HEK293 (cell line): ENCODE measurements at regions not wholly inside any gene's neighbourhood (a gene's known extent, or its start where the extent isn't known, plus 50 kb on each side); places are given as distances from the start of the nearest gene placed in this dataset.

Experiments
- CTCF ChIA-PET: fragments of 350-600 bp; formaldehyde crosslinking; extraction: SDS; loops from one replicate; lab custom pipeline; 2021; ENCODE audit warnings: antibody characterized with exemption; lab: Yijun Ruan, JAX
- POLR2A ChIA-PET: fragments of 300-600 bp; formaldehyde crosslinking; extraction: SDS; loops from one replicate; lab custom pipeline; 2020; ENCODE audit warnings: antibody characterized with exemption, inconsistent platforms; lab: Yijun Ruan, JAX
- H3K27ac ChIP-seq: fragments of 200-500 bp; sonication (Bioruptor generic); 2 replicates; pipeline ENCODE4 v1.5.1; 2014; ENCODE audit warnings: low read depth, low read length, control low read depth, inconsistent platforms; ENCODE audit errors: extremely low read depth
- H3K36me3 ChIP-seq, 2 experiments: fragments of 200-500 bp in 1 of 2; sonication (Bioruptor generic) in 1 of 2; 1 replicate in 1 of 2; 2 replicates in 1 of 2; pipeline ENCODE4 v1.5.1; 2014 to 2017; ENCODE audit warnings: inconsistent platforms in 2 of 2, low read length in 2 of 2; ENCODE audit not compliant: control insufficient read depth in 2 of 2, insufficient read depth in 1 of 2
- H3K4me1 ChIP-seq: fragments of 200-500 bp; sonication (Bioruptor generic); 2 replicates; pipeline ENCODE4 v1.5.1; 2014; ENCODE audit warnings: mild to moderate bottlenecking, low read length, inconsistent platforms; ENCODE audit not compliant: control insufficient read depth, insufficient read depth
- H3K4me3 ChIP-seq: 2 replicates; pipeline ENCODE4 v1.5.1; 2011; ENCODE audit warnings: low read depth, mild to moderate bottlenecking, control low read depth, low read length, moderate library complexity
- H3K9me3 ChIP-seq: fragments of 200-500 bp; sonication (Bioruptor generic); 2 replicates; pipeline ENCODE4 v1.5.1; 2014; ENCODE audit warnings: low read depth, low read length, inconsistent platforms; ENCODE audit not compliant: control insufficient read depth, insufficient read depth
- GFI1B ChIP-seq: fragments of 450-650 bp; formaldehyde crosslinking; IDR thresholded peaks from 2 replicates; pipeline ENCODE4 v1.5.1; 2016; ENCODE audit warnings: missing biosample characterization, missing genetic modification characterization
- GLIS2 ChIP-seq: fragments of 450-650 bp; formaldehyde crosslinking; IDR thresholded peaks from 2 replicates; pipeline ENCODE4 v1.5.1; 2016; ENCODE audit warnings: missing biosample characterization, missing genetic modification characterization
- HOXD13 ChIP-seq: sonication (generic); formaldehyde crosslinking; IDR thresholded peaks from 2 replicates; pipeline ENCODE4 v1.8.0; 2022; ENCODE audit warnings: missing genetic modification reagents, borderline replicate concordance
- PRDM4 ChIP-seq: fragments of 450-650 bp; formaldehyde crosslinking; IDR thresholded peaks from 2 replicates; pipeline ENCODE4 v1.5.1; 2017; ENCODE audit warnings: missing biosample characterization, missing genetic modification characterization
- RBAK ChIP-seq: fragments of 450-650 bp; formaldehyde crosslinking; IDR thresholded peaks from 2 replicates; pipeline ENCODE4 v1.5.1; 2016; ENCODE audit warnings: missing biosample characterization, missing genetic modification characterization
- TCF7L2 ChIP-seq: IDR thresholded peaks from 2 replicates; pipeline ENCODE4 v1.6.1; 2011; ENCODE audit warnings: low read depth, mild to moderate bottlenecking, inconsistent platforms, low read length, moderate library complexity, borderline replicate concordance
- ZBTB21 ChIP-seq: fragments of 450-650 bp; formaldehyde crosslinking; IDR thresholded peaks from 2 replicates; pipeline ENCODE4 v1.5.1; 2017; ENCODE audit warnings: missing biosample characterization, missing genetic modification characterization
- ZBTB7A ChIP-seq: fragments of 450-650 bp; formaldehyde crosslinking; IDR thresholded peaks from 2 replicates; pipeline ENCODE4 v1.5.1; 2016; ENCODE audit warnings: low read depth, missing biosample characterization, missing genetic modification characterization
- ZBTB8A ChIP-seq: fragments of 450-650 bp; formaldehyde crosslinking; IDR thresholded peaks from 2 replicates; pipeline ENCODE4 v1.5.1; 2016; ENCODE audit warnings: missing biosample characterization, missing genetic modification characterization
- ZFP37 ChIP-seq: fragments of 450-650 bp; formaldehyde crosslinking; IDR thresholded peaks from 2 replicates; pipeline ENCODE4 v1.5.1; 2016; ENCODE audit warnings: missing biosample characterization, missing genetic modification characterization
- ZNF146 ChIP-seq: fragments of 450-650 bp; formaldehyde crosslinking; IDR thresholded peaks from 2 replicates; pipeline ENCODE4 v1.5.1; 2016; ENCODE audit warnings: missing biosample characterization, missing genetic modification characterization
- ZNF184 ChIP-seq: fragments of 450-650 bp; IDR thresholded peaks from 2 replicates; pipeline ENCODE4 v1.5.1; 2018; ENCODE audit warnings: missing biosample characterization, mild to moderate bottlenecking, missing genetic modification characterization
- ZNF23 ChIP-seq: fragments of 450-650 bp; formaldehyde crosslinking; IDR thresholded peaks from 2 replicates; pipeline ENCODE4 v1.5.1; 2016; ENCODE audit warnings: missing biosample characterization, missing genetic modification characterization, borderline replicate concordance
- ZNF266 ChIP-seq: fragments of 450-650 bp; formaldehyde crosslinking; IDR thresholded peaks from 2 replicates; pipeline ENCODE4 v1.5.1; 2016; ENCODE audit warnings: missing biosample characterization, missing genetic modification characterization, low read depth
- ZNF341 ChIP-seq: fragments of 450-650 bp; formaldehyde crosslinking; IDR thresholded peaks from 2 replicates; pipeline ENCODE4; 2016; ENCODE audit warnings: low read depth, missing biosample characterization, missing genetic modification characterization
- ZNF354C ChIP-seq: fragments of 450-650 bp; formaldehyde crosslinking; IDR thresholded peaks from 2 replicates; pipeline ENCODE4 v1.5.1; 2016; ENCODE audit warnings: missing biosample characterization, missing genetic modification characterization, low read depth, borderline replicate concordance
- ZNF433 ChIP-seq: fragments of 450-650 bp; formaldehyde crosslinking; IDR thresholded peaks from 2 replicates; pipeline ENCODE4 v1.5.1; 2016; ENCODE audit warnings: missing biosample characterization, missing genetic modification characterization, low read depth
- ZNF513 ChIP-seq: fragments of 450-650 bp; IDR thresholded peaks from 2 replicates; pipeline ENCODE4 v1.5.1; 2018; ENCODE audit warnings: missing biosample characterization, missing genetic modification characterization
- ZNF518A ChIP-seq: fragments of 450-650 bp; formaldehyde crosslinking; conservative IDR thresholded peaks from 2 replicates; pipeline ENCODE4 v1.5.1; 2016; ENCODE audit warnings: low read depth, missing biosample characterization, missing genetic modification characterization
- ZNF529 ChIP-seq: fragments of 450-650 bp; formaldehyde crosslinking; IDR thresholded peaks from 2 replicates; pipeline ENCODE4 v1.5.1; 2017; ENCODE audit warnings: missing genetic modification characterization, missing biosample characterization; ENCODE audit not compliant: insufficient replicate concordance
- ZNF561 ChIP-seq: fragments of 450-650 bp; IDR thresholded peaks from 2 replicates; pipeline ENCODE4 v1.5.1; 2018; ENCODE audit warnings: missing biosample characterization, missing genetic modification characterization, borderline replicate concordance
- ZNF580 ChIP-seq: fragments of 450-650 bp; formaldehyde crosslinking; IDR thresholded peaks from 2 replicates; pipeline ENCODE4 v1.5.1; 2016; ENCODE audit warnings: missing biosample characterization, missing genetic modification characterization
- ZNF677 ChIP-seq: fragments of 450-650 bp; IDR thresholded peaks from 2 replicates; pipeline ENCODE4 v1.5.0; 2018; ENCODE audit warnings: missing biosample characterization, mild to moderate bottlenecking, missing genetic modification characterization, moderate library complexity
- ZNF701 ChIP-seq: fragments of 450-650 bp; formaldehyde crosslinking; IDR thresholded peaks from 2 replicates; pipeline ENCODE4 v1.5.1; 2016; ENCODE audit warnings: missing biosample characterization, missing genetic modification characterization
- ZNF837 ChIP-seq: fragments of 450-650 bp; formaldehyde crosslinking; IDR thresholded peaks from 2 replicates; pipeline ENCODE4 v1.5.1; 2016; ENCODE audit warnings: missing biosample characterization, missing genetic modification characterization
- TF ChIP-seq, protein P1 (sequence below): IDR thresholded peaks from 2 replicates; pipeline ENCODE4 v1.6.1; 2011; ENCODE audit warnings: mild to moderate bottlenecking, low read depth, low read length, borderline replicate concordance
- TF ChIP-seq, protein P2 (sequence below): fragments of 450-650 bp; formaldehyde crosslinking; IDR thresholded peaks from 2 replicates; pipeline ENCODE4 v1.5.1; 2017; ENCODE audit warnings: missing biosample characterization, missing genetic modification characterization

DNA sequence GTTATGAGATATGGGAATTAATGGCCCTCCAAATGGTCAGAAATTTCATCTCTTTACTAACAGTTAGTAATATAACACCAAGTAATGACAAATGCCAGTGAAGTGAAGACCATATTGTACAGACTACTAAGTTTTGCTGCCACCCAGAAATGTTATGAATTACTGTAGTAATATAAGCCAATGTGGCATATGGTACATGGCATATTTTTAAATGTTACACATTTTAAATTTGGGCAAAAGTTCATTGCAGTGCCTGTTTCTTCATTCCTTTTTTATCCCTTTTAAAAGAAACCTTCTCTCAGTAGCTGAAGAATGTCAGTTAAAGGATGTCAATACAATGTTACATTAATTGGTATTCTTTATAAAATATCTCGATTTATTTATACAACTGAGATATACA lies 626.5 kb upstream of the SLC8A1 start:
- POLR2A ChIA-PET = no interaction called here
- no peak overlapping the region for H3K4me3 ChIP-seq
- CTCF ChIA-PET = no interaction called here
- no peaks in the 10 kb centered on the region for H3K36me3 ChIP-seq
- no peaks in the 10 kb centered on the region for H3K4me1 ChIP-seq
- TF ChIP-seq ZNF23 (tag by site-specific recombination) = no peak
- no peak for TF ChIP-seq ZNF433 (tag by site-specific recombination)
- no peak for TF ChIP-seq ZNF184 (tag by site-specific recombination)
- TF ChIP-seq ZNF354C = no peak
- no peak for TF ChIP-seq ZNF837 (tag by site-specific recombination)
- no peak for TF ChIP-seq ZNF677 (tag by site-specific recombination)
- TF ChIP-seq, protein P1, sequence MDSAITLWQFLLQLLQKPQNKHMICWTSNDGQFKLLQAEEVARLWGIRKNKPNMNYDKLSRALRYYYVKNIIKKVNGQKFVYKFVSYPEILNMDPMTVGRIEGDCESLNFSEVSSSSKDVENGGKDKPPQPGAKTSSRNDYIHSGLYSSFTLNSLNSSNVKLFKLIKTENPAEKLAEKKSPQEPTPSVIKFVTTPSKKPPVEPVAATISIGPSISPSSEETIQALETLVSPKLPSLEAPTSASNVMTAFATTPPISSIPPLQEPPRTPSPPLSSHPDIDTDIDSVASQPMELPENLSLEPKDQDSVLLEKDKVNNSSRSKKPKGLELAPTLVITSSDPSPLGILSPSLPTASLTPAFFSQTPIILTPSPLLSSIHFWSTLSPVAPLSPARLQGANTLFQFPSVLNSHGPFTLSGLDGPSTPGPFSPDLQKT = no peak
- TF ChIP-seq ZNF266 (tag by site-specific recombination) = no peak
- TF ChIP-seq ZNF513 = no peak
- no peak for TF ChIP-seq ZNF580 (tag by site-specific recombination)
- no peak for TF ChIP-seq ZBTB21
- TF ChIP-seq, protein P2, sequence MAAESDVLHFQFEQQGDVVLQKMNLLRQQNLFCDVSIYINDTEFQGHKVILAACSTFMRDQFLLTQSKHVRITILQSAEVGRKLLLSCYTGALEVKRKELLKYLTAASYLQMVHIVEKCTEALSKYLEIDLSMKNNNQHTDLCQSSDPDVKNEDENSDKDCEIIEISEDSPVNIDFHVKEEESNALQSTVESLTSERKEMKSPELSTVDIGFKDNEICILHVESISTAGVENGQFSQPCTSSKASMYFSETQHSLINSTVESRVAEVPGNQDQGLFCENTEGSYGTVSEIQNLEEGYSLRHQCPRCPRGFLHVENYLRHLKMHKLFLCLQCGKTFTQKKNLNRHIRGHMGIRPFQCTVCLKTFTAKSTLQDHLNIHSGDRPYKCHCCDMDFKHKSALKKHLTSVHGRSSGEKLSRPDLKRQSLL (tag by site-specific recombination) = no peak
- no peak for TF ChIP-seq GFI1B (tag by site-specific recombination)
- TF ChIP-seq ZNF561 = no peak
- no peak for TF ChIP-seq ZBTB7A (tag by site-specific recombination)
- TF ChIP-seq RBAK (tag by site-specific recombination) = no peak
- no peak for TF ChIP-seq ZFP37 (tag by site-specific recombination)
- TF ChIP-seq ZNF529 (tag by site-specific recombination) = no peak
- TF ChIP-seq HOXD13 = no peak
- TF ChIP-seq, all 188 proteins: peak for 0
- Histone ChIP-seq H3K27ac (no peak overlapping the region), H3K9me3 (no peaks in the 10 kb centered on the region)

- ChIA-PET POLR2A (no interaction called here), CTCF (no interaction called here)
- H3K4me1 ChIP-seq = no peaks in the 10 kb centered on the region
- no peaks in the 10 kb centered on the region for H3K36me3 ChIP-seq
- no peaks in the 10 kb centered on the region for H3K9me3 ChIP-seq
- no peak overlapping the region for H3K4me3 ChIP-seq
- H3K27ac ChIP-seq = no peak overlapping the region
- no peak for TF ChIP-seq ZNF701 (tag by site-specific recombination)
- no peak for TF ChIP-seq GLIS2 (tag by site-specific recombination)
- no peak for TF ChIP-seq TCF7L2
- no peak for TF ChIP-seq ZNF518A (tag by site-specific recombination)
- no peak for TF ChIP-seq ZBTB8A (tag by site-specific recombination)
- TF ChIP-seq PRDM4 (tag by site-specific recombination) = no peak
- no peak for TF ChIP-seq ZNF146 (tag by site-specific recombination)
- no peak for TF ChIP-seq ZNF341 (tag by site-specific recombination)
These were observed 627.1 kb upstream of the SLC8A1 start for GRCh38 chr2:41079011-41079410.
